ENCODE measurements at regions not wholly inside any gene's neighbourhood (a gene's known extent, or its start where the extent isn't known, plus 50 kb on each side); places are given as distances from the start of the nearest gene placed in this dataset.

- no peak for TF ChIP-seq POLR2A (IDR thresholded peaks at IDR 0.05; ENCODE audit: low read depth, low read length)
- no peak for TF ChIP-seq POLR2AphosphoS5 (IDR thresholded peaks at IDR 0.05; ENCODE audit: low read depth, low read length)
- no peak for TF ChIP-seq TAF1 (IDR thresholded peaks at IDR 0.05; ENCODE audit: low read depth, low read length)
These were observed 390.0 kb downstream of the CPS1 start for GRCh38 chr2:210946395-210946794.
